GM12878 (cell line): ENCODE measurements at regions not wholly inside any gene's neighbourhood (a gene's known extent, or its start where the extent isn't known, plus 50 kb on each side); places are given as distances from the start of the nearest gene placed in this dataset.

Source experiments
- ATAC-seq: fragments of 200-7000 bp; cut with Tn5 transposase; 3 replicates; pipeline ENCODE4 v1.9.1; 2020; ENCODE audit warnings: mild to moderate bottlenecking, moderate library complexity
- BruUV-seq: library from RNA; stranded (reverse); fragments of 400-500 nt; replicated peaks from 2 replicates; lab custom pipeline; 2021; lab: Mats Ljungman, UMichigan
- CTCF ChIA-PET: fragments of 300-600 bp; sonication (Branson Sonifier 250); formaldehyde crosslinking; extraction: SDS; loops from one replicate; lab custom pipeline; 2021; ENCODE audit warnings: inconsistent platforms; lab: Yijun Ruan, JAX
- POLR2A ChIA-PET: fragments of 350-600 bp; formaldehyde crosslinking; extraction: SDS; loops from one replicate; lab custom pipeline; 2021; ENCODE audit warnings: inconsistent platforms; lab: Charles Lee
- RAD21 ChIA-PET: fragments of 300-600 bp; sonication (Branson Sonifier 250); formaldehyde crosslinking; loops from one replicate; lab custom pipeline; 2023; ENCODE audit warnings: antibody characterized with exemption; ENCODE audit not compliant: unreplicated experiment; lab: Charles Lee
- SMC1A ChIA-PET: fragments of 300-600 bp; sonication (Branson Sonifier 250); formaldehyde crosslinking; loops from one replicate; lab custom pipeline; 2023; ENCODE audit not compliant: unreplicated experiment, uncharacterized antibody; lab: Charles Lee
- DNase-seq: peaks from one replicate; pipeline ENCODE4 v3.0.0-alpha.2; 2011; ENCODE audit warnings: low read depth, low spot score
- FAIRE-seq: peaks from 3 replicates; lab custom pipeline; 2011; peaks lifted over from hg19 to GRCh38; lab: Jason Lieb, UNC
- H2AFZ ChIP-seq: 2 replicates; pipeline ENCODE4 v1.6.0; 2011; ENCODE audit warnings: low read depth, low read length, control low read depth; ENCODE audit not compliant: control insufficient read depth
- H3K27ac ChIP-seq: 2 replicates; pipeline ENCODE4 v1.5.1; 2011; ENCODE audit warnings: control low read depth; ENCODE audit not compliant: control insufficient read depth, insufficient read depth
- H3K27me3 ChIP-seq, 2 experiments: replicated peaks in 1 of 2; 2 replicates each; pipeline versions ENCODE4 v1.6.0 to v1.6.1; 2011; ENCODE audit warnings: low read length in 1 of 2; ENCODE audit not compliant: control insufficient read depth in 2 of 2, insufficient read depth in 2 of 2
- H3K36me3 ChIP-seq, 2 experiments: 2 replicates each; pipeline ENCODE4 v1.5.1; 2011; ENCODE audit warnings: low read length in 1 of 2; ENCODE audit not compliant: control insufficient read depth in 2 of 2, insufficient read depth in 2 of 2
- H3K4me1 ChIP-seq: 2 replicates; pipeline ENCODE4 v1.6.1; 2011; ENCODE audit warnings: mild to moderate bottlenecking, low read length, moderate library complexity, mixed read lengths; ENCODE audit not compliant: control insufficient read depth, insufficient read depth
- H3K4me2 ChIP-seq: 2 replicates; pipeline ENCODE4 v1.6.0; 2011; ENCODE audit warnings: control low read depth; ENCODE audit not compliant: control insufficient read depth, insufficient read depth
- H3K4me3 ChIP-seq: fragments of 200-600 bp; sonication (generic); 2 replicates; pipeline ENCODE4 v1.5.1; 2016
- H3K79me2 ChIP-seq: 2 replicates; pipeline ENCODE4 v1.6.0; 2011; ENCODE audit warnings: low read length; ENCODE audit not compliant: control insufficient read depth, insufficient read depth
- H3K9ac ChIP-seq: 2 replicates; pipeline ENCODE4 v1.8.0; 2011; ENCODE audit warnings: low read length, control low read depth, mixed read lengths; ENCODE audit not compliant: control insufficient read depth, insufficient read depth
- H3K9me3 ChIP-seq: replicated peaks from 3 replicates; pipeline ENCODE4 v1.5.1; 2011; ENCODE audit warnings: mild to moderate bottlenecking, low read length; ENCODE audit not compliant: control insufficient read depth, insufficient read depth
- H4K20me1 ChIP-seq: 2 replicates; pipeline ENCODE4 v1.6.0; 2011; ENCODE audit not compliant: control insufficient read depth, insufficient read depth
- ATF7 ChIP-seq: fragments of 450-650 bp; IDR thresholded peaks from 2 replicates; pipeline ENCODE4 v1.6.1; 2016; ENCODE audit warnings: low read depth, mild to moderate bottlenecking
- CHD4 ChIP-seq: fragments of 200-600 bp; sonication (generic); IDR thresholded peaks from 2 replicates; pipeline ENCODE4 v1.6.1; 2016; ENCODE audit warnings: mild to moderate bottlenecking
- MEF2A ChIP-seq: IDR thresholded peaks from 2 replicates; pipeline ENCODE4 v1.6.1; 2011; ENCODE audit warnings: low read depth, mild to moderate bottlenecking, low read length, moderate library complexity; ENCODE audit not compliant: insufficient read depth
- NFYA ChIP-seq: IDR thresholded peaks from 2 replicates; pipeline ENCODE4 v1.6.1; 2011; ENCODE audit warnings: low read depth, mild to moderate bottlenecking, low read length, improper control_type of control experiment, borderline replicate concordance
- RCOR1 ChIP-seq: conservative IDR thresholded peaks from 2 replicates; pipeline ENCODE4 v1.6.1; 2012; ENCODE audit warnings: low read depth, low read length, improper control_type of control experiment
- SIX5 ChIP-seq: IDR thresholded peaks from 2 replicates; pipeline ENCODE4 v1.6.1; 2011; ENCODE audit warnings: mild to moderate bottlenecking, low read depth, low read length, moderate library complexity; ENCODE audit not compliant: severe bottlenecking
- SP1 ChIP-seq: IDR thresholded peaks from one replicate; pipeline ENCODE4 v1.6.1; 2011; ENCODE audit warnings: low read depth, low read length
- TBL1XR1 ChIP-seq: IDR thresholded peaks from 2 replicates; pipeline ENCODE4 v1.6.1; 2012; ENCODE audit warnings: low read depth, low read length, improper control_type of control experiment
- YBX1 ChIP-seq: fragments of 450-650 bp; IDR thresholded peaks from 2 replicates; pipeline ENCODE4 v1.6.1; 2016; ENCODE audit warnings: antibody characterized with exemption
- ZNF384 ChIP-seq: IDR thresholded peaks from 2 replicates; pipeline ENCODE4 v1.6.1; 2012; ENCODE audit warnings: low read depth, mild to moderate bottlenecking, low read length, improper control_type of control experiment, borderline replicate concordance
- WGBS: methylation state at CpG from one replicate; pipeline ENCODE4 v1.1.6; 2016; ENCODE audit warnings: low lambda C conversion rate; ENCODE audit not compliant: insufficient replicate concordance, insufficient coverage; ENCODE audit errors: missing lambda C conversion rate; 5-methylcytosine and 5-hydroxymethylcytosine counted together
- in situ Hi-C: fragments of 300-500 bp; cut with MboI; formaldehyde crosslinking; loops from 9 replicates; pipeline ENCODE4 v1.14.3; 2018; ENCODE audit warnings: mixed read lengths
- intact Hi-C: fragments of 100-400 bp; cut with micrococcal nuclease; formaldehyde crosslinking; loops from one replicate; pipeline ENCODE4 v1.14.2; 2022; ENCODE audit not compliant: unreplicated experiment
- TF ChIP-seq, protein P1 (sequence below): fragments of 450-650 bp; IDR thresholded peaks from 2 replicates; pipeline ENCODE4 v1.6.1; 2017; ENCODE audit warnings: mild to moderate bottlenecking, moderate library complexity
- TF ChIP-seq, protein P2 (sequence below): fragments of 450-650 bp; conservative IDR thresholded peaks from 2 replicates; pipeline ENCODE4 v1.6.1; 2017; ENCODE audit warnings: mild to moderate bottlenecking, moderate library complexity
- TF ChIP-seq, protein P3 (sequence below): IDR thresholded peaks from 2 replicates; pipeline ENCODE4 v1.6.1; 2012; ENCODE audit warnings: mild to moderate bottlenecking, low read depth, low read length
- TF ChIP-seq, protein P4 (sequence below): fragments of 450-650 bp; IDR thresholded peaks from 2 replicates; pipeline ENCODE4 v1.6.1; 2017; ENCODE audit warnings: low read depth, mild to moderate bottlenecking, moderate library complexity

DNA sequence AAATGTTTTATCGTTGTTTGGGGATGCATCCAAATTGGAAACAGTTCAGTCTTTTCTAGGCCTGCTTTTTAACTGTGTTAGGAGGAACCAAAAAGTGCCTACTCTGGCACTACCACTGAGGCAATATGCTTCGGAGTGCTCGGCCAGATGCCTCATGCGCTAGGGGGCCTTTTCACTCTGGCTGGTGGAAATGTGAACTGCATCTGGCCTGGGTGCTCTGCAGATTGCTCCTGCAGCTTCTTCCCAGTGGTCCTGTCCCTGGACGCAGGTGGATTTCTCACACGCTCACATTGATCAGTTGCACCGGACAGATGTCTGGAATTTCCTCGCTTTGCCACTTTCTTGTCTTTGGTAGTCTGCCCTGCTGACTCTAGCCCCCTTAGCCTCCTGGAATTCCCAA, 330.2 kb upstream of the FMN2 start:
- Histone ChIP-seq H3K27ac (no peak overlapping the region), H3K27me3 (no peaks in the 10 kb centered on the region), H3K9ac (no peak overlapping the region), H4K20me1 (no peaks in the 10 kb centered on the region), H3K9me3 (no peaks in the 10 kb centered on the region), H2AFZ (no peak overlapping the region), H3K4me3 (no peak overlapping the region), H3K36me3 (no peaks in the 10 kb centered on the region), H3K79me2 (no peaks in the 10 kb centered on the region), H3K4me2 (no peak overlapping the region), H3K4me1 (no peaks in the 10 kb centered on the region)
- DNase-seq: no peak
- intact Hi-C loops: no loop called here
- ChIA-PET RAD21 (no interaction called here), CTCF (no interaction called here), SMC1A (no interaction called here), POLR2A (no interaction called here)
- 47% methylated on average over 8 of the region's 8 CpGs for WGBS
- ATAC-seq: no peak
- BruUV-seq: no TSS peak
- no peak for TF ChIP-seq ZNF384
- TF ChIP-seq MEF2A: no peak
- no peak for TF ChIP-seq TBL1XR1
- no peak for TF ChIP-seq YBX1
- no peak for TF ChIP-seq CHD4
- no peak for TF ChIP-seq SIX5
- TF ChIP-seq RCOR1: no peak
- TF ChIP-seq ATF7: no peak
- TF ChIP-seq, protein P1, sequence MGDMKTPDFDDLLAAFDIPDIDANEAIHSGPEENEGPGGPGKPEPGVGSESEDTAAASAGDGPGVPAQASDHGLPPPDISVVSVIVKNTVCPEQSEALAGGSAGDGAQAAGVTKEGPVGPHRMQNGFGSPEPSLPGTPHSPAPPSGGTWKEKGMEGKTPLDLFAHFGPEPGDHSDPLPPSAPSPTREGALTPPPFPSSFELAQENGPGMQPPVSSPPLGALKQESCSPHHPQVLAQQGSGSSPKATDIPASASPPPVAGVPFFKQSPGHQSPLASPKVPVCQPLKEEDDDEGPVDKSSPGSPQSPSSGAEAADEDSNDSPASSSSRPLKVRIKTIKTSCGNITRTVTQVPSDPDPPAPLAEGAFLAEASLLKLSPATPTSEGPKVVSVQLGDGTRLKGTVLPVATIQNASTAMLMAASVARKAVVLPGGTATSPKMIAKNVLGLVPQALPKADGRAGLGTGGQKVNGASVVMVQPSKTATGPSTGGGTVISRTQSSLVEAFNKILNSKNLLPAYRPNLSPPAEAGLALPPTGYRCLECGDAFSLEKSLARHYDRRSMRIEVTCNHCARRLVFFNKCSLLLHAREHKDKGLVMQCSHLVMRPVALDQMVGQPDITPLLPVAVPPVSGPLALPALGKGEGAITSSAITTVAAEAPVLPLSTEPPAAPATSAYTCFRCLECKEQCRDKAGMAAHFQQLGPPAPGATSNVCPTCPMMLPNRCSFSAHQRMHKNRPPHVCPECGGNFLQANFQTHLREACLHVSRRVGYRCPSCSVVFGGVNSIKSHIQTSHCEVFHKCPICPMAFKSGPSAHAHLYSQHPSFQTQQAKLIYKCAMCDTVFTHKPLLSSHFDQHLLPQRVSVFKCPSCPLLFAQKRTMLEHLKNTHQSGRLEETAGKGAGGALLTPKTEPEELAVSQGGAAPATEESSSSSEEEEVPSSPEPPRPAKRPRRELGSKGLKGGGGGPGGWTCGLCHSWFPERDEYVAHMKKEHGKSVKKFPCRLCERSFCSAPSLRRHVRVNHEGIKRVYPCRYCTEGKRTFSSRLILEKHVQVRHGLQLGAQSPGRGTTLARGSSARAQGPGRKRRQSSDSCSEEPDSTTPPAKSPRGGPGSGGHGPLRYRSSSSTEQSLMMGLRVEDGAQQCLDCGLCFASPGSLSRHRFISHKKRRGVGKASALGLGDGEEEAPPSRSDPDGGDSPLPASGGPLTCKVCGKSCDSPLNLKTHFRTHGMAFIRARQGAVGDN: no peak
- TF ChIP-seq, protein P2, sequence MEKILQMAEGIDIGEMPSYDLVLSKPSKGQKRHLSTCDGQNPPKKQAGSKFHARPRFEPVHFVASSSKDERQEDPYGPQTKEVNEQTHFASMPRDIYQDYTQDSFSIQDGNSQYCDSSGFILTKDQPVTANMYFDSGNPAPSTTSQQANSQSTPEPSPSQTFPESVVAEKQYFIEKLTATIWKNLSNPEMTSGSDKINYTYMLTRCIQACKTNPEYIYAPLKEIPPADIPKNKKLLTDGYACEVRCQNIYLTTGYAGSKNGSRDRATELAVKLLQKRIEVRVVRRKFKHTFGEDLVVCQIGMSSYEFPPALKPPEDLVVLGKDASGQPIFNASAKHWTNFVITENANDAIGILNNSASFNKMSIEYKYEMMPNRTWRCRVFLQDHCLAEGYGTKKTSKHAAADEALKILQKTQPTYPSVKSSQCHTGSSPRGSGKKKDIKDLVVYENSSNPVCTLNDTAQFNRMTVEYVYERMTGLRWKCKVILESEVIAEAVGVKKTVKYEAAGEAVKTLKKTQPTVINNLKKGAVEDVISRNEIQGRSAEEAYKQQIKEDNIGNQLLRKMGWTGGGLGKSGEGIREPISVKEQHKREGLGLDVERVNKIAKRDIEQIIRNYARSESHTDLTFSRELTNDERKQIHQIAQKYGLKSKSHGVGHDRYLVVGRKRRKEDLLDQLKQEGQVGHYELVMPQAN: no peak
- TF ChIP-seq SP1: no peak
- TF ChIP-seq, protein P3, sequence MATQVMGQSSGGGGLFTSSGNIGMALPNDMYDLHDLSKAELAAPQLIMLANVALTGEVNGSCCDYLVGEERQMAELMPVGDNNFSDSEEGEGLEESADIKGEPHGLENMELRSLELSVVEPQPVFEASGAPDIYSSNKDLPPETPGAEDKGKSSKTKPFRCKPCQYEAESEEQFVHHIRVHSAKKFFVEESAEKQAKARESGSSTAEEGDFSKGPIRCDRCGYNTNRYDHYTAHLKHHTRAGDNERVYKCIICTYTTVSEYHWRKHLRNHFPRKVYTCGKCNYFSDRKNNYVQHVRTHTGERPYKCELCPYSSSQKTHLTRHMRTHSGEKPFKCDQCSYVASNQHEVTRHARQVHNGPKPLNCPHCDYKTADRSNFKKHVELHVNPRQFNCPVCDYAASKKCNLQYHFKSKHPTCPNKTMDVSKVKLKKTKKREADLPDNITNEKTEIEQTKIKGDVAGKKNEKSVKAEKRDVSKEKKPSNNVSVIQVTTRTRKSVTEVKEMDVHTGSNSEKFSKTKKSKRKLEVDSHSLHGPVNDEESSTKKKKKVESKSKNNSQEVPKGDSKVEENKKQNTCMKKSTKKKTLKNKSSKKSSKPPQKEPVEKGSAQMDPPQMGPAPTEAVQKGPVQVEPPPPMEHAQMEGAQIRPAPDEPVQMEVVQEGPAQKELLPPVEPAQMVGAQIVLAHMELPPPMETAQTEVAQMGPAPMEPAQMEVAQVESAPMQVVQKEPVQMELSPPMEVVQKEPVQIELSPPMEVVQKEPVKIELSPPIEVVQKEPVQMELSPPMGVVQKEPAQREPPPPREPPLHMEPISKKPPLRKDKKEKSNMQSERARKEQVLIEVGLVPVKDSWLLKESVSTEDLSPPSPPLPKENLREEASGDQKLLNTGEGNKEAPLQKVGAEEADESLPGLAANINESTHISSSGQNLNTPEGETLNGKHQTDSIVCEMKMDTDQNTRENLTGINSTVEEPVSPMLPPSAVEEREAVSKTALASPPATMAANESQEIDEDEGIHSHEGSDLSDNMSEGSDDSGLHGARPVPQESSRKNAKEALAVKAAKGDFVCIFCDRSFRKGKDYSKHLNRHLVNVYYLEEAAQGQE: no peak
- no peak for TF ChIP-seq NFYA
- TF ChIP-seq, protein P4, sequence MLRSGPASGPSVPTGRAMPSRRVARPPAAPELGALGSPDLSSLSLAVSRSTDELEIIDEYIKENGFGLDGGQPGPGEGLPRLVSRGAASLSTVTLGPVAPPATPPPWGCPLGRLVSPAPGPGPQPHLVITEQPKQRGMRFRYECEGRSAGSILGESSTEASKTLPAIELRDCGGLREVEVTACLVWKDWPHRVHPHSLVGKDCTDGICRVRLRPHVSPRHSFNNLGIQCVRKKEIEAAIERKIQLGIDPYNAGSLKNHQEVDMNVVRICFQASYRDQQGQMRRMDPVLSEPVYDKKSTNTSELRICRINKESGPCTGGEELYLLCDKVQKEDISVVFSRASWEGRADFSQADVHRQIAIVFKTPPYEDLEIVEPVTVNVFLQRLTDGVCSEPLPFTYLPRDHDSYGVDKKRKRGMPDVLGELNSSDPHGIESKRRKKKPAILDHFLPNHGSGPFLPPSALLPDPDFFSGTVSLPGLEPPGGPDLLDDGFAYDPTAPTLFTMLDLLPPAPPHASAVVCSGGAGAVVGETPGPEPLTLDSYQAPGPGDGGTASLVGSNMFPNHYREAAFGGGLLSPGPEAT: no peak
- no peak for FAIRE-seq
- in situ Hi-C loops: no loop called here
